ENCODE measurements at regions not wholly inside any gene's neighbourhood (a gene's known extent, or its start where the extent isn't known, plus 50 kb on each side); places are given as distances from the start of the nearest gene placed in this dataset.

DNA sequence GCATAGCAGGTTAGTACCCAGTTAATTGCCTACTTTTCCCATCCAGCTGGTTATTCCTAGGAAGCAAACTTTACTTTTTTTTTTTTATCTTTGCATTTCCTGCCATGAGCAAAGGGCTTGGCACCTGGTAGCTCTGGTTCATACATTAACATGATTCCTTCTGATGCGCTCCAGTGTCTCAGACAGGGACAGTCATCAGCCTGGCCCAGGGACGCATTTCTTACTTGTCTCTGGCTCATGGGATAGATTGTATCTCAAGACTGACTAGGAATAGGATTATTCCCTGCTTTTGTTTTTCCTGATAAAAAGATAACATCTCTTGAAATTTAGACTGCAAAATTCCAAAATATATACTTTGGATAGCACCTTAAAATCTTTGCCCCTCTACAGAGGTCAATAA lies 571.5 kb upstream of the TENM3 start:
- TF ChIP-seq, protein P1, sequence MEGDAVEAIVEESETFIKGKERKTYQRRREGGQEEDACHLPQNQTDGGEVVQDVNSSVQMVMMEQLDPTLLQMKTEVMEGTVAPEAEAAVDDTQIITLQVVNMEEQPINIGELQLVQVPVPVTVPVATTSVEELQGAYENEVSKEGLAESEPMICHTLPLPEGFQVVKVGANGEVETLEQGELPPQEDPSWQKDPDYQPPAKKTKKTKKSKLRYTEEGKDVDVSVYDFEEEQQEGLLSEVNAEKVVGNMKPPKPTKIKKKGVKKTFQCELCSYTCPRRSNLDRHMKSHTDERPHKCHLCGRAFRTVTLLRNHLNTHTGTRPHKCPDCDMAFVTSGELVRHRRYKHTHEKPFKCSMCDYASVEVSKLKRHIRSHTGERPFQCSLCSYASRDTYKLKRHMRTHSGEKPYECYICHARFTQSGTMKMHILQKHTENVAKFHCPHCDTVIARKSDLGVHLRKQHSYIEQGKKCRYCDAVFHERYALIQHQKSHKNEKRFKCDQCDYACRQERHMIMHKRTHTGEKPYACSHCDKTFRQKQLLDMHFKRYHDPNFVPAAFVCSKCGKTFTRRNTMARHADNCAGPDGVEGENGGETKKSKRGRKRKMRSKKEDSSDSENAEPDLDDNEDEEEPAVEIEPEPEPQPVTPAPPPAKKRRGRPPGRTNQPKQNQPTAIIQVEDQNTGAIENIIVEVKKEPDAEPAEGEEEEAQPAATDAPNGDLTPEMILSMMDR (conservative IDR thresholded peaks at IDR 0.05; ENCODE audit: low read depth, low read length): no peak

GRCh38 chr4:181672751-181673150 lies 570.5 kb upstream of the TENM3 start:
- TF ChIP-seq, protein P1 (conservative IDR thresholded peaks at IDR 0.05; ENCODE audit: low read depth, low read length): no peak
- H3K36me3 ChIP-seq (ENCODE audit: insufficient read depth): no peaks in the 10 kb centered on the region
- H3K9ac ChIP-seq: no peak overlapping the region
- H4K20me1 ChIP-seq (ENCODE audit: insufficient read depth): no peaks in the 10 kb centered on the region
- H2AFZ ChIP-seq (ENCODE audit: low read depth): no peak overlapping the region
- no peaks in the 10 kb centered on the region for H3K4me1 ChIP-seq (ENCODE audit: low read depth, poor library complexity, severe bottlenecking)
- no peaks in the 10 kb centered on the region for H3K79me2 ChIP-seq (ENCODE audit: insufficient read depth, low read depth)
- H3K4me2 ChIP-seq: no peak overlapping the region
- no peak overlapping the region for H3K4me3 ChIP-seq (IDR thresholded peaks at IDR 0.05; ENCODE audit: insufficient read depth, low read depth, low read length)
- H3K27me3 ChIP-seq (ENCODE audit: insufficient read depth, low read depth): no peaks in the 10 kb centered on the region
- no peak overlapping the region for H3K27ac ChIP-seq

More for the DNA sequence above, 571.5 kb upstream of the TENM3 start:
- Histone ChIP-seq H3K9ac (no peak overlapping the region), H3K4me3 (IDR thresholded peaks at IDR 0.05; ENCODE audit: insufficient read depth, low read depth, low read length) (no peak overlapping the region), H3K79me2 (ENCODE audit: insufficient read depth, low read depth) (no peaks in the 10 kb centered on the region), H3K36me3 (ENCODE audit: insufficient read depth) (no peaks in the 10 kb centered on the region), H4K20me1 (ENCODE audit: insufficient read depth) (no peaks in the 10 kb centered on the region), H3K4me1 (ENCODE audit: low read depth, poor library complexity, severe bottlenecking) (no peaks in the 10 kb centered on the region), H3K27ac (no peak overlapping the region), H3K4me2 (no peak overlapping the region), H3K27me3 (ENCODE audit: insufficient read depth, low read depth) (no peaks in the 10 kb centered on the region), H2AFZ (ENCODE audit: low read depth) (no peak overlapping the region)

DNA sequence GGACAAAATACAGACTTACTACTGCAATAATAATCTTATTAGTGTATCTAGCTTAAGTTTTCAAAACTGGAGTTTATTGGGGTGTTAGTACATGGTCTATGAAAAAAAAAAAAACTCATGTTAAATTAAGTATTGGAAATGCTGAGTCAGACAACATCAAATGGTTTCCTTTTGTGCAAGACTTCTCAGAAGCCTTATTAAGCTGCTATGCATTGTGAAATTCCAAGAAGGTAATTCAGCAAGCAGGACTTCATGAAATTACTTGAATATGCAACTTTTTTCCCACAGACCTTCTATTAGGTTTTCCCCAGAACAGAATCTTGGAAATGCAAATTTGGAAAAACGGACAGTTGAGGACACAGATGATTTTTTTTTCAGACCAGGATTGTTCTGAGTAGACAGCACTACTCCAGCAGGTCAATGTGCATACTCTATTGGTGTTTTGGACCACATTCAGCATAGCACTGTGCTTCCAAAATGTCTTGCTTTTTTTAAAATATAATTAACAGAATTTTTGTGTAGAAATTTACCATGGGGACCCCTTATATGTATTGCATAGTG lies 568.8 kb upstream of the TENM3 start:
- no peak overlapping the region for H3K4me3 ChIP-seq (IDR thresholded peaks at IDR 0.05; ENCODE audit: insufficient read depth, low read depth, low read length)
- no peak overlapping the region for H2AFZ ChIP-seq (ENCODE audit: low read depth)
- no peaks in the 10 kb centered on the region for H3K36me3 ChIP-seq (ENCODE audit: insufficient read depth)
- no peaks in the 10 kb centered on the region for H3K27me3 ChIP-seq (ENCODE audit: insufficient read depth, low read depth)
- H3K79me2 ChIP-seq (ENCODE audit: insufficient read depth, low read depth): no peaks in the 10 kb centered on the region
- H4K20me1 ChIP-seq (ENCODE audit: insufficient read depth): no peaks in the 10 kb centered on the region
- H3K4me1 ChIP-seq (ENCODE audit: low read depth, poor library complexity, severe bottlenecking): no peaks in the 10 kb centered on the region
- no peak overlapping the region for H3K9ac ChIP-seq
- H3K4me2 ChIP-seq: no peak overlapping the region
- H3K27ac ChIP-seq: no peak overlapping the region
- TF ChIP-seq, protein P1 (conservative IDR thresholded peaks at IDR 0.05; ENCODE audit: low read depth, low read length): no peak

DNA sequence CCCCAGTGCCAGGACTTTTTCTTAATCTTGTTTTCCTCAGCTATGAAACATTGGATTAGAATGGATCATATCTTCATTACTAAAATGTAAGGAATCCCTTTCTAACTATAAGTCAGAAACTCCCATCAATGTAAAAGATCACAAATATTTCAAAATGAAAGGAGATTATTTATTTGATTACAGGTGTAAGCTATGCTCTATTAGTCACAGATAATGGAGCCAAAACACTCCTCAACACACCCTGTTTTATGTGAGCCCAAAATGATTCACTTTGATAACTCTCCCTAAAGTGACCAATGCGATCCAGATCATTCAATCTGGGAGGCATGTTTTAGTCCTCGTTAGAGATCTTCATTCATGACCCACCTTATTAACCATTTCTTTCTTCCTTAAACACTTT lies 566.7 kb upstream of the TENM3 start:
- H3K4me2 ChIP-seq: no peak overlapping the region
- no peaks in the 10 kb centered on the region for H4K20me1 ChIP-seq (ENCODE audit: insufficient read depth)
- H3K79me2 ChIP-seq (ENCODE audit: insufficient read depth, low read depth): no peaks in the 10 kb centered on the region
- no peaks in the 10 kb centered on the region for H3K36me3 ChIP-seq (ENCODE audit: insufficient read depth)
- H3K27ac ChIP-seq: no peak overlapping the region
- H3K27me3 ChIP-seq (ENCODE audit: insufficient read depth, low read depth): no peaks in the 10 kb centered on the region
- H3K4me3 ChIP-seq (IDR thresholded peaks at IDR 0.05; ENCODE audit: insufficient read depth, low read depth, low read length): no peak overlapping the region
- no peak overlapping the region for H2AFZ ChIP-seq (ENCODE audit: low read depth)
- H3K4me1 ChIP-seq (ENCODE audit: low read depth, poor library complexity, severe bottlenecking): no peaks in the 10 kb centered on the region
- no peak overlapping the region for H3K9ac ChIP-seq
- TF ChIP-seq, protein P1 (conservative IDR thresholded peaks at IDR 0.05; ENCODE audit: low read depth, low read length): no peak

All from KMS-11 (cell line).